NB4 (cell line): ENCODE measurements at regions not wholly inside any gene's neighbourhood (a gene's known extent, or its start where the extent isn't known, plus 50 kb on each side); places are given as distances from the start of the nearest gene placed in this dataset.

Source experiments
- DNase-seq: peaks from one replicate; pipeline ENCODE4 v3.0.0; 2010; ENCODE audit warnings: low read depth
- H3K4me3 ChIP-seq: one replicate; pipeline ENCODE4 v1.5.1; 2011; ENCODE audit warnings: mild to moderate bottlenecking, low read depth, low read length, moderate library complexity
- CTCF ChIP-seq: IDR thresholded peaks from one replicate; pipeline ENCODE4 v1.5.1; 2012; ENCODE audit warnings: low read depth, low read length
- MAX ChIP-seq: IDR thresholded peaks from 2 replicates; pipeline ENCODE4 v1.6.1; 2011; ENCODE audit warnings: low read depth, low read length
- MYC ChIP-seq: IDR thresholded peaks from 2 replicates; pipeline ENCODE4 v1.6.1; 2011; ENCODE audit warnings: low read depth, low read length
- POLR2A ChIP-seq: IDR thresholded peaks from 2 replicates; pipeline ENCODE4 v1.6.1; 2011; ENCODE audit warnings: mild to moderate bottlenecking; ENCODE audit not compliant: insufficient read length; ENCODE audit errors: extremely low read depth

GRCh38 chr2:220334210-220334609 is 706.8 kb downstream of the SLC4A3 start:
- H3K4me3 ChIP-seq: no peak overlapping the region
- no peak for DNase-seq
- TF ChIP-seq MAX: no peak
- no peak for TF ChIP-seq POLR2A
- TF ChIP-seq MYC: no peak
- TF ChIP-seq CTCF: no peak

- TF ChIP-seq MYC (no peak), POLR2A (no peak), CTCF (no peak), MAX (no peak)
- no peak for DNase-seq
- no peak overlapping the region for H3K4me3 ChIP-seq
Observed at GRCh38 chr2:220334871-220335590, 707.6 kb downstream of the SLC4A3 start.

DNA sequence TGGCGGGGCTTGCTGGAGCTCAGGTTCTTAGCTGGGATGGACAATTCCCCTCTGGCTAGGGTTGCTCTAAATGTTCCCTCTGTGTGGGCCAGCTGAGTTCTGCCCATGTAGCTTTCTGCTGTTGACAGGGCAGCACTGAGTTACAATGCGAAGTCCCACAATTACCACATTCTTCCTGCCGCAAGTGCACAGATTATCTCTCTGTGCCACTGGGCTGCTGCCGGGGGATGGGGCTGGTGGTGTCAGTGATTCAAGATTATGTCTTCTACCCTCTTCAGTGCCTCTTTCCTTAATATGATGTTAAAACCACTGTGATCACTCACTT is 708.1 kb downstream of the SLC4A3 start:
- TF ChIP-seq MYC: no peak
- TF ChIP-seq POLR2A: no peak
- no peak for TF ChIP-seq CTCF
- no peak for TF ChIP-seq MAX
- DNase-seq: peak; percentile 2
- H3K4me3 ChIP-seq: no peak overlapping the region

DNA sequence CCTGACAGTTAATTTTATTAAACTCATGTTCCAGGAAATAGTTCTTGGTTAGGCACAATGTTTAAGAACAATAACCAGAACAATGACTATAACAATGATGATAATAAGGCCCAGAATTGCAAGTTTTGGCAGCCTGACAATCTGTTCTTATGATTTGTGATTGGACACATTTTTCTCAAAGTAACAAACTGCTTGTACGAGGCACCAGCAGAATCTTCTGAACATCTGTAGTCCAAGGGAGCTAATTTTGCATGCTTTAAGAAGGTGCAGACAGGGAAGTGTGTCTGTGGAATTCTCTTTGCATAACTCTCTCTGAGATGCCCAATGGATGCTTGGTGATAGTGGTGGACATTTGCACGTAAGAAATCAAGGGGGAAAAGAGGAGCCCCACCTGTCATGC is 709.3 kb downstream of the SLC4A3 start:
- H3K4me3 ChIP-seq: no peak overlapping the region
- no peak for DNase-seq
- TF ChIP-seq MAX: no peak
- TF ChIP-seq MYC: no peak
- no peak for TF ChIP-seq POLR2A
- TF ChIP-seq CTCF: no peak

DNA sequence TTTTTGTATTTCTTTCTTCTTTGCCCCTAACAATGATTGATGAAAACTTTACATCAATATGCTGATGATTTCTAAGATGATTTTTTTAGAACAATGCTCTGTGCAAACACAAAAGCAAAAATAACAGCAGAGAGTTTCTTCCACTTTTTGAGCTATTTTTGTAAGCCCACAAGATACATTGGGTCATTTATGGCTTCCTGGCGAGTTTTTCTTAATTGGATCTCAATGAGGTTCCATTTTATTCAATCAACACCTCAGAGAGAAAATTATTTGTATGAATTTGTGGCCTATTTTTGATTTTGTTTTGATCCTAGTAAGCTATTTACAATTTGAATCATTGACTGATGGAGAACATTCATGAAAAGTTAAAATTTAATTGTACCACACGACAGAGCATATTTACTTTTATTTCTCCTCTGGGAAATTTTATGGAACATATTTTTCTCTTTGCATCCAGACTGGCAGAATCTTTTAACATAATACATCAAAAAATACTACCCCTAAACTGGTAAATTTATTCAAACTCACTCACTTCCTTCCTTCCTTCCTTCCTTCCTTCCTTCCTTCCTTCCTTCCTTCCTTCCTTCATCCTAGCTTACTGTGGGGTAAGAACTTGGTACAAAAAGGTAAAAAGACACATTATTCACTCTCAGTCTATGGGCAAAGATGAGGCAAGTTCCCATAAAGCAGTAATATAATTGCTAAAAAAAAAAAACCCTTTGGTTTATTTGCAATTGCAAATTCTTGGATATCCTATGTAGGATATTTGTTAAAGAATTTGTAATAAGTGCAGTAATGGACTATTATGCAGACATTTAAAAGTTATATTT is 710.4 kb downstream of the SLC4A3 start:
- no peak overlapping the region for H3K4me3 ChIP-seq
- no peak for DNase-seq
- TF ChIP-seq MYC (no peak), MAX (no peak), POLR2A (no peak), CTCF (no peak)
